Esophagus muscularis mucosa (tissue), 4 donors: ENCODE measurements at regions not wholly inside any gene's neighbourhood (a gene's known extent, or its start where the extent isn't known, plus 50 kb on each side); places are given as distances from the start of the nearest gene placed in this dataset.

Experiments used
- EP300 ChIP-seq: sonication (generic); formaldehyde crosslinking; IDR thresholded peaks from one replicate; pipeline ENCODE4 v1.6.1; 2017; ENCODE audit warnings: antibody characterized with exemption
- POLR2AphosphoS5 ChIP-seq, 2 donors: sonication (generic); formaldehyde crosslinking; IDR thresholded peaks; one replicate each; pipeline ENCODE4 v1.6.1; 2017; ENCODE audit warnings: antibody characterized with exemption in 2 of 2
- TF ChIP-seq, protein P1 (sequence below), 3 experiments: fragments of 200-600 bp in 2 of 3; fragments of 450-650 bp in 1 of 3; sonication (generic) in 2 of 3; IDR thresholded peaks; one replicate each; pipeline ENCODE4 v1.5.1; 2017 to 2019; ENCODE audit warnings: antibody characterized with exemption in 3 of 3, mild to moderate bottlenecking in 2 of 3, moderate library complexity in 1 of 3

DNA sequence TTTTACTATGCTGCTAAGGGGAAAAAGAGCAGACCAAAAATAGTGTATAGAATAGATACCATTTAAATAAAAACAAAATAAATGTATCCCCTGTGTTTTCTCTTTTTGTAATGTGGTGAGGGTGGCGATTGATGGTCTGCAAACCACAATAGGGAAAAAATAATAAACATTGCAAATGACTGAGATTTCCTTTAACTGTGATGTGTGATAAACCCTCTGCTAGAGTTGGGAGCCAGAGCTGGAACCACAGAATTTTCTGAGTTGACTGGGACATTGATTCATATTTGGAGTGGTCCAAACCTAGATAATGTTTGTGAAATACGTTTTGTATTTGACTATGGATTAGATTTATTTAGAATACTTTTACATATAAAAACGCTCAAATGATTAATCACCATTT lies 70.6 kb upstream of the PTGFR start:
- TF ChIP-seq POLR2AphosphoS5 (IDR thresholded peaks at IDR 0.05) = no peak
- TF ChIP-seq, protein P1, sequence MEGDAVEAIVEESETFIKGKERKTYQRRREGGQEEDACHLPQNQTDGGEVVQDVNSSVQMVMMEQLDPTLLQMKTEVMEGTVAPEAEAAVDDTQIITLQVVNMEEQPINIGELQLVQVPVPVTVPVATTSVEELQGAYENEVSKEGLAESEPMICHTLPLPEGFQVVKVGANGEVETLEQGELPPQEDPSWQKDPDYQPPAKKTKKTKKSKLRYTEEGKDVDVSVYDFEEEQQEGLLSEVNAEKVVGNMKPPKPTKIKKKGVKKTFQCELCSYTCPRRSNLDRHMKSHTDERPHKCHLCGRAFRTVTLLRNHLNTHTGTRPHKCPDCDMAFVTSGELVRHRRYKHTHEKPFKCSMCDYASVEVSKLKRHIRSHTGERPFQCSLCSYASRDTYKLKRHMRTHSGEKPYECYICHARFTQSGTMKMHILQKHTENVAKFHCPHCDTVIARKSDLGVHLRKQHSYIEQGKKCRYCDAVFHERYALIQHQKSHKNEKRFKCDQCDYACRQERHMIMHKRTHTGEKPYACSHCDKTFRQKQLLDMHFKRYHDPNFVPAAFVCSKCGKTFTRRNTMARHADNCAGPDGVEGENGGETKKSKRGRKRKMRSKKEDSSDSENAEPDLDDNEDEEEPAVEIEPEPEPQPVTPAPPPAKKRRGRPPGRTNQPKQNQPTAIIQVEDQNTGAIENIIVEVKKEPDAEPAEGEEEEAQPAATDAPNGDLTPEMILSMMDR (IDR thresholded peaks at IDR 0.05) = no peak
- no peak for TF ChIP-seq EP300
